ENCODE measurements at regions not wholly inside any gene's neighbourhood (a gene's known extent, or its start where the extent isn't known, plus 50 kb on each side); places are given as distances from the start of the nearest gene placed in this dataset.

- no peak overlapping the region for H3K4me3 Mint-ChIP-seq
- H3K27me3 Mint-ChIP-seq, result no peaks in the 10 kb centered on the region
- ATAC-seq (ENCODE audit: low read depth in 2 of 2) (no peak), DNase-seq (no peak)
- no peaks in the 10 kb centered on the region for H3K4me1 Mint-ChIP-seq
- peaks cover 0 to 7% (median 1%) of the 10 kb centered on the region in 7 donors for H3K9me3 Mint-ChIP-seq
- no peak overlapping the region for H3K27ac Mint-ChIP-seq
- no peaks in the 10 kb centered on the region for H3K36me3 Mint-ChIP-seq
These were observed 629.8 kb upstream of the CDH18 start for GRCh38 chr5:20617841-20618240.

GRCh38 chr5:20615888-20616563, 628.0 kb upstream of the CDH18 start:
- Mint-ChIP-seq H3K4me3 (no peak overlapping the region), H3K4me1 (no peaks in the 10 kb centered on the region), H3K27me3 (no peaks in the 10 kb centered on the region), H3K27ac (peak overlapping the region in 1 of 6 donors; percentile 66), H3K36me3 (no peaks in the 10 kb centered on the region), H3K9me3 (peaks cover 0 to 14% (median 0%) of the 10 kb centered on the region in 7 donors)
- DNase-seq (no peak), ATAC-seq (ENCODE audit: low read depth in 2 of 2) (no peak)

GRCh38 chr5:20611620-20612019, 623.6 kb upstream of the CDH18 start:
- no peak for DNase-seq
- Mint-ChIP-seq H3K36me3 (no peaks in the 10 kb centered on the region), H3K27me3 (no peaks in the 10 kb centered on the region), H3K27ac (no peak overlapping the region), H3K4me1 (no peaks in the 10 kb centered on the region), H3K4me3 (no peak overlapping the region), H3K9me3 (peaks cover 0 to 8% (median 0%) of the 10 kb centered on the region in 7 donors)
- no peak for ATAC-seq (ENCODE audit: low read depth in 2 of 2)

- Mint-ChIP-seq H3K4me1 (no peaks in the 10 kb centered on the region), H3K9me3 (peaks cover 0 to 6% (median 0%) of the 10 kb centered on the region in 7 donors), H3K4me3 (no peak overlapping the region), H3K36me3 (no peaks in the 10 kb centered on the region), H3K27ac (no peak overlapping the region), H3K27me3 (no peaks in the 10 kb centered on the region)
- DNase-seq (no peak), ATAC-seq (ENCODE audit: low read depth in 2 of 2) (no peak)
These were observed 622.7 kb upstream of the CDH18 start for GRCh38 chr5:20610681-20611080.

GRCh38 chr5:20609126-20609525, 621.1 kb upstream of the CDH18 start:
- H3K4me3 Mint-ChIP-seq, result no peak overlapping the region
- peaks cover 0 to 6% (median 0%) of the 10 kb centered on the region in 7 donors for H3K9me3 Mint-ChIP-seq
- H3K4me1 Mint-ChIP-seq, result no peaks in the 10 kb centered on the region
- no peak overlapping the region for H3K27ac Mint-ChIP-seq
- no peak for ATAC-seq (ENCODE audit: low read depth in 2 of 2)
- H3K36me3 Mint-ChIP-seq, result no peaks in the 10 kb centered on the region
- no peaks in the 10 kb centered on the region for H3K27me3 Mint-ChIP-seq
- DNase-seq, result no peak

- ATAC-seq (ENCODE audit: low read depth in 2 of 2) (no peak), DNase-seq (no peak)
- Mint-ChIP-seq H3K36me3 (no peaks in the 10 kb centered on the region), H3K9me3 (peaks cover 0 to 6% (median 0%) of the 10 kb centered on the region in 7 donors), H3K27me3 (no peaks in the 10 kb centered on the region), H3K4me3 (no peak overlapping the region), H3K4me1 (no peaks in the 10 kb centered on the region), H3K27ac (no peak overlapping the region)
These were observed 620.6 kb upstream of the CDH18 start for GRCh38 chr5:20608567-20608966.

- H3K36me3 Mint-ChIP-seq, result no peaks in the 10 kb centered on the region
- no peak overlapping the region for H3K27ac Mint-ChIP-seq
- ATAC-seq (ENCODE audit: low read depth in 2 of 2) (no peak), DNase-seq (no peak)
- H3K4me3 Mint-ChIP-seq, result no peak overlapping the region
- H3K27me3 Mint-ChIP-seq, result no peaks in the 10 kb centered on the region
- H3K4me1 Mint-ChIP-seq, result no peaks in the 10 kb centered on the region
- H3K9me3 Mint-ChIP-seq, result peaks cover 0 to 13% (median 5%) of the 10 kb centered on the region in 7 donors
These were observed 617.9 kb upstream of the CDH18 start for GRCh38 chr5:20605732-20606525.

- DNase-seq (no peak), ATAC-seq (ENCODE audit: low read depth in 2 of 2) (no peak)
- Mint-ChIP-seq H3K36me3 (no peaks in the 10 kb centered on the region), H3K4me3 (peak overlapping the region in 1 of 8 donors; percentile 9), H3K27ac (no peak overlapping the region), H3K27me3 (no peaks in the 10 kb centered on the region), H3K4me1 (no peaks in the 10 kb centered on the region), H3K9me3 (peaks cover 0 to 13% (median 6%) of the 10 kb centered on the region in 7 donors)
These were observed 617.0 kb upstream of the CDH18 start for GRCh38 chr5:20604992-20605391.

- Mint-ChIP-seq H3K36me3 (no peaks in the 10 kb centered on the region), H3K9me3 (peaks cover 4 to 13% (median 6%) of the 10 kb centered on the region in 7 donors), H3K27ac (no peak overlapping the region), H3K27me3 (no peaks in the 10 kb centered on the region), H3K4me1 (no peaks in the 10 kb centered on the region), H3K4me3 (no peak overlapping the region)
- ATAC-seq (ENCODE audit: low read depth in 2 of 2), result no peak
- DNase-seq, result no peak
These were observed 613.7 kb upstream of the CDH18 start for GRCh38 chr5:20601678-20602100.

GRCh38 chr5:20590356-20590755, 602.4 kb upstream of the CDH18 start:
- Mint-ChIP-seq H3K4me3 (no peak overlapping the region), H3K4me1 (no peaks in the 10 kb centered on the region), H3K27ac (no peak overlapping the region), H3K27me3 (no peaks in the 10 kb centered on the region), H3K9me3 (peaks cover 0 to 3% (median 0%) of the 10 kb centered on the region in 7 donors), H3K36me3 (no peaks in the 10 kb centered on the region)
- DNase-seq (no peak), ATAC-seq (ENCODE audit: low read depth in 2 of 2) (no peak)

- DNase-seq, result no peak
- no peak overlapping the region for H3K4me3 Mint-ChIP-seq
- H3K27me3 Mint-ChIP-seq, result no peaks in the 10 kb centered on the region
- ATAC-seq (ENCODE audit: low read depth in 2 of 2), result no peak
- H3K9me3 Mint-ChIP-seq, result peaks cover 0 to 5% (median 1%) of the 10 kb centered on the region in 7 donors
- H3K27ac Mint-ChIP-seq, result peak overlapping the region in 1 of 6 donors; percentile 35
- H3K4me1 Mint-ChIP-seq, result no peaks in the 10 kb centered on the region
- no peaks in the 10 kb centered on the region for H3K36me3 Mint-ChIP-seq
These were observed 587.6 kb upstream of the CDH18 start for GRCh38 chr5:20575571-20575970.

GRCh38 chr5:20574576-20574975, 586.6 kb upstream of the CDH18 start:
- H3K9me3 Mint-ChIP-seq, result peaks cover 0 to 2% (median 0%) of the 10 kb centered on the region in 7 donors
- no peaks in the 10 kb centered on the region for H3K36me3 Mint-ChIP-seq
- H3K27me3 Mint-ChIP-seq, result no peaks in the 10 kb centered on the region
- no peak overlapping the region for H3K27ac Mint-ChIP-seq
- no peaks in the 10 kb centered on the region for H3K4me1 Mint-ChIP-seq
- no peak for ATAC-seq (ENCODE audit: low read depth in 2 of 2)
- no peak overlapping the region for H3K4me3 Mint-ChIP-seq
- DNase-seq, result no peak

- peaks cover 0 to 2% (median 0%) of the 10 kb centered on the region in 7 donors for H3K9me3 Mint-ChIP-seq
- no peaks in the 10 kb centered on the region for H3K4me1 Mint-ChIP-seq
- DNase-seq, result no peak
- H3K4me3 Mint-ChIP-seq, result no peak overlapping the region
- H3K27ac Mint-ChIP-seq, result no peak overlapping the region
- no peaks in the 10 kb centered on the region for H3K36me3 Mint-ChIP-seq
- H3K27me3 Mint-ChIP-seq, result no peaks in the 10 kb centered on the region
- ATAC-seq (ENCODE audit: low read depth in 2 of 2), result no peak
These were observed 584.6 kb upstream of the CDH18 start for GRCh38 chr5:20572614-20573013.

- ATAC-seq (ENCODE audit: low read depth in 2 of 2), result no peak
These were observed 582.5 kb upstream of the CDH18 start for GRCh38 chr5:20570486-20570885.

More at GRCh38 chr5:20570486-20570885, 582.5 kb upstream of the CDH18 start:
- Mint-ChIP-seq H3K27me3 (no peaks in the 10 kb centered on the region), H3K27ac (no peak overlapping the region), H3K4me1 (no peaks in the 10 kb centered on the region), H3K9me3 (no peaks in the 10 kb centered on the region), H3K4me3 (no peak overlapping the region), H3K36me3 (no peaks in the 10 kb centered on the region)
- DNase-seq, result no peak

Measured in naive B cell (primary cell).